CD14-positive monocyte (primary cell): ENCODE measurements at regions not wholly inside any gene's neighbourhood (a gene's known extent, or its start where the extent isn't known, plus 50 kb on each side); places are given as distances from the start of the nearest gene placed in this dataset.

ENCODE experiments used
- DNase-seq, 3 donors: peaks; one replicate each; pipeline ENCODE4 v3.0.0-alpha.2; 2011 to 2022
- H2AFZ ChIP-seq: 2 replicates; pipeline ENCODE4 v1.6.0; 2012; ENCODE audit warnings: mild to moderate bottlenecking, low read depth, low read length, inconsistent platforms; ENCODE audit not compliant: insufficient read depth, poor library complexity, severe bottlenecking
- H3K27ac ChIP-seq, 2 donors: 1 replicate in 1 of 2; 2 replicates in 1 of 2; pipeline ENCODE4 v1.5.1; 2012 to 2013; ENCODE audit warnings: low read length in 2 of 2, control low read depth in 1 of 2, inconsistent platforms in 1 of 2, low read depth in 1 of 2, mild to moderate bottlenecking in 1 of 2
- H3K27me3 ChIP-seq, 2 donors: one replicate each; pipeline versions ENCODE4 v1.6.0 to v1.6.1; 2011 to 2013; ENCODE audit warnings: low read length in 2 of 2; ENCODE audit not compliant: control insufficient read depth in 2 of 2, insufficient read depth in 2 of 2
- H3K36me3 ChIP-seq, 2 donors: replicated peaks in 1 of 2; 1 replicate in 1 of 2; 2 replicates in 1 of 2; pipeline versions ENCODE4 v1.5.1 to v1.6.1; 2012 to 2013; ENCODE audit warnings: low read length in 2 of 2, control low read depth in 1 of 2, inconsistent platforms in 1 of 2, mild to moderate bottlenecking in 1 of 2; ENCODE audit not compliant: insufficient read depth in 2 of 2, control insufficient read depth in 1 of 2
- H3K4me1 ChIP-seq, 2 donors: 1 replicate in 1 of 2; 2 replicates in 1 of 2; pipeline versions ENCODE4 v1.5.1 to v1.6.1; 2012 to 2013; ENCODE audit warnings: low read length in 2 of 2, control low read depth in 1 of 2, inconsistent platforms in 1 of 2, mild to moderate bottlenecking in 1 of 2, moderate library complexity in 1 of 2; ENCODE audit not compliant: insufficient read depth in 2 of 2, control insufficient read depth in 1 of 2
- H3K4me2 ChIP-seq: replicated peaks from 2 replicates; pipeline ENCODE3; 2012; ENCODE audit warnings: low read length, moderate library complexity, mild to moderate bottlenecking; ENCODE audit not compliant: poor library complexity, severe bottlenecking; ENCODE audit errors: extremely low read depth
- H3K4me3 ChIP-seq, 3 experiments: fragments of 200-600 bp in 1 of 3; sonication (generic) in 1 of 3; replicated peaks in 1 of 3; 1 replicate in 2 of 3; 2 replicates in 1 of 3; pipeline ENCODE4 v1.5.1; 2011 to 2013; ENCODE audit warnings: low read length in 3 of 3, mild to moderate bottlenecking in 3 of 3, control low read depth in 2 of 3, low read depth in 2 of 3, inconsistent platforms in 1 of 3, moderate library complexity in 1 of 3
- H3K79me2 ChIP-seq: 2 replicates; pipeline ENCODE4 v1.6.0; 2012; ENCODE audit warnings: mild to moderate bottlenecking, control low read depth, inconsistent platforms, low read length, moderate library complexity; ENCODE audit not compliant: insufficient read depth
- H3K9ac ChIP-seq: 2 replicates; pipeline ENCODE4 v1.6.0; 2017; ENCODE audit warnings: low read length, mild to moderate bottlenecking; ENCODE audit not compliant: insufficient read depth, poor library complexity, severe bottlenecking
- H3K9me3 ChIP-seq, 2 donors: replicated peaks in 1 of 2; 1 replicate in 1 of 2; 2 replicates in 1 of 2; pipeline versions ENCODE4 v1.5.1 to v1.6.1; 2012 to 2013; ENCODE audit warnings: low read length in 2 of 2, control low read depth in 1 of 2; ENCODE audit not compliant: control insufficient read depth in 1 of 2, insufficient read depth in 1 of 2
- H4K20me1 ChIP-seq: 2 replicates; pipeline ENCODE4 v1.6.0; 2012; ENCODE audit warnings: mild to moderate bottlenecking, low read length, control low read depth, moderate library complexity; ENCODE audit not compliant: insufficient read depth
- H3K27ac Mint-ChIP-seq, 7 donors: one replicate each; pipeline ENCODE4 v1.8.0; 2020; ENCODE audit warnings: mild to moderate bottlenecking in 7 of 7, mixed read lengths in 7 of 7, moderate library complexity in 6 of 7, inconsistent platforms in 2 of 7
- H3K27me3 Mint-ChIP-seq, 3 donors: one replicate each; pipeline ENCODE4 v1.8.0; 2021 to 2022; ENCODE audit warnings: low read depth in 3 of 3, mild to moderate bottlenecking in 3 of 3, mixed read lengths in 3 of 3, moderate library complexity in 3 of 3, inconsistent platforms in 1 of 3
- H3K36me3 Mint-ChIP-seq, 2 donors: one replicate each; pipeline ENCODE4 v1.8.0; 2020; ENCODE audit warnings: mixed read lengths in 2 of 2, inconsistent platforms in 1 of 2, mild to moderate bottlenecking in 1 of 2
- H3K4me1 Mint-ChIP-seq: one replicate; pipeline ENCODE4 v1.8.0; 2020; ENCODE audit warnings: mild to moderate bottlenecking, mixed read lengths
- H3K4me3 Mint-ChIP-seq, 2 donors: one replicate each; pipeline ENCODE4 v1.8.0; 2020; ENCODE audit warnings: mild to moderate bottlenecking in 2 of 2, mixed read lengths in 2 of 2, moderate library complexity in 1 of 2
- H3K9me3 Mint-ChIP-seq, 7 donors: one replicate each; pipeline ENCODE4 v1.8.0; 2020 to 2022; ENCODE audit warnings: mixed read lengths in 7 of 7, mild to moderate bottlenecking in 6 of 7, moderate library complexity in 6 of 7, inconsistent platforms in 2 of 7
- WGBS: methylation state at CpG from one replicate; pipeline ENCODE4 v1.1.5; 2013; ENCODE audit warnings: missing lambda C conversion rate; ENCODE audit not compliant: insufficient coverage; 5-methylcytosine and 5-hydroxymethylcytosine counted together
- intact Hi-C, 2 donors: fragments of 100-400 bp; cut with micrococcal nuclease; formaldehyde crosslinking; loops; one replicate each; pipeline versions ENCODE4 v1.15.0 to v1.15.1; 2023
- TF ChIP-seq, protein P1 (sequence below): fragments of 200-600 bp; IDR thresholded peaks from one replicate; pipeline ENCODE4 v1.8.0; 2022; ENCODE audit warnings: antibody characterized with exemption, mild to moderate bottlenecking

DNA sequence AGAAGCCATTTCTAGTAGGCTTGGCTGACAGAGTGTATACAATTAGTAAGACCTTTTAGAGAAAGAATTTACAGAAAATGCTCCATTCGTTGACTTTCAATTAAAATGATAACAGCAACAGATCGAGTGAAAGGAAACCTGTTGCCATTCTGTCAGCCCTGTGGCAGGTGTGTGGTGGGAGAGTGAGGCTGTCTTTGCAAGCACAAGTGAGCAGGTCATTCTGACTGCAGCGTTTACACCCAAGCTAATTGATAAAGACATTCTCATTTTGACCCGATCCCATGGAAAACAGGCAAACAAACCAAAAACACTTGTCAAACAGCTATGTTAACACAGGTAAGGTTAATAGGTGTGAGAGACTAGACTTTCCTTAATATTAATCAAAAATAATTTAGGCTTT lies 257.3 kb downstream of the PTBP2 start:
- TF ChIP-seq, protein P1, sequence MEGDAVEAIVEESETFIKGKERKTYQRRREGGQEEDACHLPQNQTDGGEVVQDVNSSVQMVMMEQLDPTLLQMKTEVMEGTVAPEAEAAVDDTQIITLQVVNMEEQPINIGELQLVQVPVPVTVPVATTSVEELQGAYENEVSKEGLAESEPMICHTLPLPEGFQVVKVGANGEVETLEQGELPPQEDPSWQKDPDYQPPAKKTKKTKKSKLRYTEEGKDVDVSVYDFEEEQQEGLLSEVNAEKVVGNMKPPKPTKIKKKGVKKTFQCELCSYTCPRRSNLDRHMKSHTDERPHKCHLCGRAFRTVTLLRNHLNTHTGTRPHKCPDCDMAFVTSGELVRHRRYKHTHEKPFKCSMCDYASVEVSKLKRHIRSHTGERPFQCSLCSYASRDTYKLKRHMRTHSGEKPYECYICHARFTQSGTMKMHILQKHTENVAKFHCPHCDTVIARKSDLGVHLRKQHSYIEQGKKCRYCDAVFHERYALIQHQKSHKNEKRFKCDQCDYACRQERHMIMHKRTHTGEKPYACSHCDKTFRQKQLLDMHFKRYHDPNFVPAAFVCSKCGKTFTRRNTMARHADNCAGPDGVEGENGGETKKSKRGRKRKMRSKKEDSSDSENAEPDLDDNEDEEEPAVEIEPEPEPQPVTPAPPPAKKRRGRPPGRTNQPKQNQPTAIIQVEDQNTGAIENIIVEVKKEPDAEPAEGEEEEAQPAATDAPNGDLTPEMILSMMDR: no peak
- no peak overlapping the region for H2AFZ ChIP-seq
- H3K9me3 Mint-ChIP-seq: peaks cover 0 to 4% (median 2%) of the 10 kb centered on the region in 7 donors
- no peaks in the 10 kb centered on the region for H3K27me3 ChIP-seq
- H3K36me3 ChIP-seq: no peaks in the 10 kb centered on the region
- no peak overlapping the region for H3K4me2 ChIP-seq
- no peaks in the 10 kb centered on the region for H3K4me1 ChIP-seq
- H3K27ac ChIP-seq: no peak overlapping the region
- no peaks in the 10 kb centered on the region for H3K4me1 Mint-ChIP-seq
- intact Hi-C loops: no loop called here
- no peak overlapping the region for H3K4me3 Mint-ChIP-seq
- H4K20me1 ChIP-seq: no peaks in the 10 kb centered on the region
- peaks cover 0 to 2% (median 0%) of the 10 kb centered on the region in 3 donors for H3K27me3 Mint-ChIP-seq
- no peak overlapping the region for H3K27ac Mint-ChIP-seq
- no peak overlapping the region for H3K9ac ChIP-seq
- H3K36me3 Mint-ChIP-seq: no peaks in the 10 kb centered on the region
- H3K9me3 ChIP-seq: no peaks in the 10 kb centered on the region
- H3K79me2 ChIP-seq: no peaks in the 10 kb centered on the region
- no peak for DNase-seq
- no peak overlapping the region for H3K4me3 ChIP-seq
- WGBS: 87% methylated on average over 2 of the region's 4 CpGs

GRCh38 chr1:96979304-96980268 lies 258.0 kb downstream of the PTBP2 start:
- intact Hi-C loops: no loop called here
- no peak overlapping the region for H3K27ac ChIP-seq
- Mint-ChIP-seq H3K27me3 (peaks cover 0 to 2% (median under 1%) of the 10 kb centered on the region in 3 donors), H3K9me3 (peaks cover 0 to 4% (median 2%) of the 10 kb centered on the region in 7 donors), H3K36me3 (no peaks in the 10 kb centered on the region), H3K27ac (no peak overlapping the region), H3K4me1 (no peaks in the 10 kb centered on the region), H3K4me3 (no peak overlapping the region)
- no peak overlapping the region for H2AFZ ChIP-seq
- no peaks in the 10 kb centered on the region for H3K4me1 ChIP-seq
- no peak overlapping the region for H3K4me3 ChIP-seq
- H3K9me3 ChIP-seq: no peaks in the 10 kb centered on the region
- H3K36me3 ChIP-seq: no peaks in the 10 kb centered on the region
- TF ChIP-seq, protein P1: no peak
- DNase-seq: no peak
- 94% methylated on average over 2 of the region's 3 CpGs for WGBS
- H3K27me3 ChIP-seq: no peaks in the 10 kb centered on the region
- H3K9ac ChIP-seq: no peak overlapping the region
- H3K79me2 ChIP-seq: no peaks in the 10 kb centered on the region
- H3K4me2 ChIP-seq: no peak overlapping the region
- H4K20me1 ChIP-seq: no peaks in the 10 kb centered on the region
